NCI-H187 treated with DMSO at 0.1 percent for 48 hours (cell line): ENCODE measurements at regions not wholly inside any gene's neighbourhood (a gene's known extent, or its start where the extent isn't known, plus 50 kb on each side); places are given as distances from the start of the nearest gene placed in this dataset.
"Not testable (repeated sequence)": the region's sequence is repeated elsewhere in the genome, so short reads cannot be mapped to it uniquely, and the experiment has no call there.

Source experiments
- DNase-seq: peaks from one replicate; lab custom pipeline; 2025; lab: John Stamatoyannopoulos, UW

DNA sequence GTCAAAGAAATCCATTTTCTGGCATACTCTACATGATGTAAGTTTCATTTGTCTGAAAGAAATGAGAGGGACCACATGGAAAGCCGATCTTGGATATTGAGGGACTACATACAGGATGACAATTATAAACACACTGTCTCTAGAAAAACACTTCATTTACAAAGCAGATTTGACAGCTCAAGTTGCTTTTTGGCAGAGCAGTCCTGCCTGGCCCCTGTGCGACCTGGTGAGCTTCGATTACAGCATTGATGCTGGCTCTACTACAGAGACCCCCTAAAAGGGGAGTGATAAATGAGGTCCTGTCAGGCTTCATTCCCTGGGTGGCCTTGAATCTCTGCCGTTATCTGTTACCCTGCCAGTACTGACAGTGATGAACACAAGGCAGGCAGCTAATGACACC lies 215.2 kb upstream of the NOCT start:
- no peak for DNase-seq

DNA sequence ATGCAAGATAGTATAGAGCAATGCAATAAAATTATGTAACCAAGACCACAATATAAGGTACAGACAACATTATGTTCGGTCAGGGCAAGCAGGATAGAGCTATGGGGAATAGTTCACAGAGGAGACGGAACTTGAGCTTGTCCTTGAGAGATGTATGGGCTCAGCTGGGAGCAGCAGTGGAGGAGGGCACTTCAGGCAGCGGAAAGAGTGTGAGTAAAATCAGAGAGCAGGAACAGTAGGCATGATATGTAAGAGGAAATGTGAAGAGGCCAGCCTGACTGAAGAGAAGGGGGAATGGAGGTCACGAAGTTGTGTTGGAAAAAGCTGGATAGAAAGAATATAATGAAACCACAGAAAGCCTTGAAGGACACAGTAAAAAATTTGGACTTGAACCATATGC lies 217.2 kb upstream of the NOCT start:
- no peak for DNase-seq

DNA sequence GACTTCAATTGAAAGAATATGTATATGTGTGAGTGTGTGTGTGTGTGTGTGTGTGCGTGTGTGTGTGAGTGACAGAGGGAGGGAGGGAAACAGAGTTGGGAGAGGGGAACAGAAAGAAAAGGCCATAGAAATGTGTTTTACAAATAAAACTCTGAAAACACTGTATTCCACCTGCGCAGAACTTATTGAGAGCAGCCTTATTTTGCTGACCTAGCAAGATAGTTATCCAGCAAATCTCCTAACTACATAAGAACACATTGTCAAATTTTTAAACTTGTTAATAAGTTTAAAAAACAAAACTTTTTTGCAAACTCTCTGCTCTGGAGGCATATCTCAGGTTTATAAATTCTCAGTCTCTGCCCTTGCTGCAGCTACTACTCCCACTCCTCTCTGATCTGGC lies 217.9 kb upstream of the NOCT start:
- no peak for DNase-seq

DNA sequence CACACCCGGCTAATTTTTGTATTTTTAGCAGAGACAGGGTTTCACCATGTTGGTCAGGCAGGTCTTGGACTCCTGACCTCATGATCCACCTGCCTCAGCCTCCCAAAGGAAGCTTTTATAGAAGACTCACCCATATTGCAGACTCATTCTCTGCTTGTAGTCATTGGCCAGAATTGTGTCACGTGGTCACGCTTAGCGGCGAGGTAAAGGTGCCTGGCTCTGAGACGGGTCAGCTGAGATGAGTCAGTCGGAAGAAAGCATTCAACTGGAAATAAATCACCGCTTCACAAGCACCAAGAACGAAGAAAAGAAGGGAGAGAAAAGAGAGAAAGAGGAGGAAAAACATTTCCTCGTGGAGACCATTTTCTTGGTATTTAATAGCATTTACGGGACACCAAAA lies 218.8 kb upstream of the NOCT start:
- DNase-seq, result no peak

DNA sequence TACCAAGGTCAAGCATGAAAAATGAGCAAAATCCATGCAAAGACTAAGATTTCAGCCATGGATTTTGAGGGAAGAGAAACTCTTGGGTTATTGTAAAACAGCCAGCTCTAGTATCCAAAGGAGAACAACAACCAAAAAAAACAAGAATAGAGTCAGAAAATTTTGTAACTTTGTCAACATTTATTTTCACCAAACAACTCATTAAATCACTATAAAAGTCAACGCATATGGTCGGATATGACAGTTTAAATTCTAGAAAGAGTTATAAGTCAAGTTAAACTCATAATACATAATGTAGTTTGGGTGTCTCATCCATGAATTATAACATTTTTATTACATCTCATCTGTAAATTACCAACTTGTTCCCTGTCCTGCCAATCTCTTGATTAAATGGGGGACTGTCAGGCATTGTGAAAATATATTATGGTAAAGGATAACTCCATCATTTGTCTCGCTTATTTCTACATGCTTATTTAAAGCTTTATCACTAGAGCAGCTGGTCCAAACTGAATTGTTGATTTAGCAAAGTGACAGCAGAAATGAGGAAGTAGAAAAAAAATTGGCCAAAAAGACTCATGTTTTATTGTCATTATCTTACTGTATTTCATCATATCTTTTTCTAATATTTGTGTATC lies 224.8 kb upstream of the NOCT start:
- DNase-seq, result no peak

DNA sequence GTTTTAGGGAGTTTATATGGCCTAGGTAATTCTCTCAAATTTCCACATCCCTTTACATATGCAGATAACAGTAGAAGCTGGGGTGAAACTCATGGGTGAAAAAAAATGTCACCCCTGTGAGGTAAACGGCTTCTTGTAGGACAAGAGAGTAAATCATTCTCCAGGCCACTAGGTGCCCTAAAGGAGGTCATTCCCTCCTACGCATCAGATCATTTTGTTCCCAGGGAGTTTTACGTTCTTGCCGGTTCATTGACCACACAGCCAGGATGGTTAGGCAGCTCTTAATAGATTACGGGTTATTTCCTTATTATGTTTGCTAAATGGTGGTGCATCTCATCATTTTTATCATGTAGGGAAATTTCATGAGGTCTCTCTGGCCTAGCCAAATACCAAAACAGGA lies 225.8 kb upstream of the NOCT start:
- DNase-seq, result no peak

DNA sequence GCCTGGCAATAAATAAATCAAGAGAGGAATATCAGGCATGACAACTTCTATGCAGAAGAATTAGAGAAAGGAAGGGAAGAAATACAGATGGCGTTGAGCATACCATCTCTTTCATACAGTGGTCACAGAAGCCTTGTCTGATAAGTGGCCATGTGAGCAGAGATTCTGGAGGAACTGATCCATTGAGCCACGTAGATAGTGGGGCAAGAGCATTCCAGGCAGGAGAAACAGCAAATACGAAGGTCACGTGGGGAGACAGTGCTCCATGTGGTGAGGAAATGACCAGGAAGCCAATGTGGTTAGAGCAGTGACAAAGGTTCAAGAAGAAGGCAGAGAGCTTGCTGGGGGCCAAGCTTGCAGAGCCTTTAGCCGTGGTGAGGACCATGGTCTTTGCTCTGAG lies 226.7 kb upstream of the NOCT start:
- DNase-seq, result no peak

DNA sequence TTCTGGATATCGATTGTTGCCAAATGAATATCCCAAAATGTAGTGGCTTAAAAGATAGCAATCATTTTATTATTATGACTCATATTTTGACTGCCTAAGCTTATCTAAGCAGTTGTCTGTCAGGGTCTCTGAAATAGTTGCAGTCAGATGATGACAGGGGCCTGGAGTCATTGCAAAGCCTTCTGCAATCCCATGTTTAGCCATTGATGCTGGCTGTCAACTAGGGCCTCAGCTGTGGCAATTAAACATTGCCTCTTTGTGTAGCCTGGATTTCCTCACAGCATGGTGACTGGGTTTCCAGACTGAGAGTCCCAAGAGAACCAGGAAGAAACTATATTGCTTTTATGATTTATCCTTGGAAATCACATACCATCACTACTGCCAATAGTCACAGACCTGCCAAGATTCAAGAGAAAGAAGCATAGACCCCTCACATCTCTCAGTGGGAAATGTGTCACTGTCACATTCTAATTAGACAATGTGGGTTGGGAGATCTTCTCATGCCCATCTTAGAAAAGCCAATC lies 227.3 kb upstream of the NOCT start:
- no peak for DNase-seq

DNA sequence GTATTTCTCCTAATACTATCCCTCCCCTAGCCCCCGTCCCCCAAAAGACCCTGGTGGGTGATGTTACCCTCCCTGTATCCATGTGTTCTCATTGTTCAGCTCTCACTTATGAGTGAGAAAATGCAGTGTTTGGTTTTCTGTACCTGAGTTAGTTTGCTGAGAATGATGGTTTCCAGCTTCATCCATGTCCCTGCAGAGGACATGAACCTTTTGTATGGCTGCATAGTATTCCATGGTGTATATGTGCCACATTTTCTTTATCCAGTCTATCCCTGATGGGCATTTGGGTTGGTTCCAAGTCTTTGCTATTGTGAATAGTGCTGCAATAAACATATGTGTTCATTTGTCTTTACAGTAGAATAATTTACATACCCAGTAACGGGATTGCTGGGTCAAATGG lies 235.8 kb upstream of the NOCT start:
- DNase-seq, result not testable (repeated sequence)

DNA sequence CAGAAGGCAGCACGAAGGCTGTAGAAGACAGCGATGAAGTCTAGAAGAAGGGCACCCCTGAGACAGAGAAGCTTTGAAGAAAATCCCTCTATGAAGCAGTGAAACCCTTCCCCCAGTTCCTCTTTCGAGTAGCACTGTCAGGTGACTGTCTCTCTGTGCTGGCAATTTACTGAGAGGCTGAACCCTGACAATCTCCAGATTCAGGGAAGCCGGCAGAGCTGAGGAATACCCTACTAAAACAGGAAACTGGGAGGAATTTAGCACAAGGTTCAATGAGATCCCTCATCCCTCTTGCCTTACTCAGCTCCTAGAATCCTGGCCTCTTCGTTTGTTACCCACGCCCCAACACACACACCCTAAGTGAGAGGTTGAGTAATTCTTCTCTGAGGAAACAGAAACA lies 239.7 kb upstream of the NOCT start:
- no peak for DNase-seq

DNA sequence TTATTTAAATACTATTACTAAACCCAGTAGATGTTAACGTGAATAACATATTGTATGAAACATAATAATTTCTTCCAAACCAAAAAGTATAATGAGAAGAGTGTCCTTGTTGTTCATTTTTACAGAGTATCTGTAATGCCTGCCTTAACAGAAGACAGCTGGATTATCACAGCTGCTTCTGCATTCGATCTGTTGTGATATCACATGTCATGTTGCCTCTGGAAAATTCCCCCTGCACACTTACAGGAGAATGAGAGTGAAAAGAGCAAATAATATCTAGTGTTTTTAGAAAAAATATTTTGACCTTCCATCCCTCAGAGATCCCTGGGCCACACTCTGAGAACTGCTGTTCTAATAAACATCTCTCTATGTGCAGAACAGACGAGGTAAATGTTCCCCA lies 240.1 kb upstream of the NOCT start:
- no peak for DNase-seq

DNA sequence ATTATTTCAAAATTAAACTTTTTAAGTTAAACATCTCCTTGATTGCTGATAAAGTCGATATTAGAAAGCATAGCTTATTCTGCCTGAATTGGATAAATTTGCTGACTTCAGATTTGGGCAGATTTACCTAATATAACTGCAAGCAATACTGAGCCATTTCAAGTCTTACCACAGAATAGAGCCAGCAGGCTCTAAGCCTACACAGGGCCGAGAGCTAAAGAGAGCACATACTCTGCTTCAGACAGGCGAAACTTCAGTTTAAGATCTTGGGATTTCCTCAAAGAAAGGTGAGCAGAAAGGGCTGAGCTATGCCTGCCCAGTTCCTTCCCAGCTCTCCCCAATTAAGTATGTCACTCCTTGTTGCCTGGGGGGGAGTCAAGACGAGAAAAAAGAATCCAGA lies 240.6 kb upstream of the NOCT start:
- DNase-seq, result no peak

DNA sequence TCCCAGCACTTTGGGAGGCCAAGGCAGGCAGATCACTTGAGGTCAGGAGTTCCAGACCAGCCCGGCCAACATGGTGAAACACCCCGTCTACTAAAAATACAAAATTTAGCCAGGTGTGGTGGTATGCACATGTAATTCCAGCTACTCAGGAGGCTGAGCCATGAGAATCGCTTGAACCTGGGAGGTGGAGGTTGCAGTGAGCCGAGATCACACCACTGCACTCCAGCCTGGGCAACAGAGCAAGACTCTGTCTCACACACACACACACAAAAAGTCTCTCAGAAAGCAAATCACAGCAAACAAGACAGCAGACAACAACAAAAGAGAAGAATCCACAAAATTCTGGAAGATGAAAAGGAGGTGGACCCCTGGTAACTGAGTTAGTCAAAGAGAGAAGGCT lies 241.5 kb upstream of the NOCT start:
- not testable (repeated sequence) for DNase-seq

DNA sequence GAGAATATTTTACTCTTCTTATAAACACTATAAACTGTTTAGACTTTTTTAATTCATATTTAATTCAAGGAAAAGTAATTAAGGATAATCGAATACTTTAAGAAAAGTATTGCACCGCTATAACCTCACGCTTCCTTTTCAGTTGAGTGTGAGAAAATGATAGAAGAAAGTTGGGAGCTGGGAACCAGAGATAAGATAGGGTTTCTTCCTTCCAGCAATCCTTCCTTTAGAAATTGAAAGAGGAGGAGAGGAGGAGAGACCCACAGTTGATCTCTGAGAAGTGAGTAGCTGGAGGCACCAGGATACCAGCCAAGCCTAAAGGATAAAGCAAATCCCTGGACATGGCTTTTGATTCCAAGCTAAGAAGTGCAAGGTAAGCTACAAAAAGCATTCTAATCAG lies 242.3 kb upstream of the NOCT start:
- DNase-seq, result no peak

DNA sequence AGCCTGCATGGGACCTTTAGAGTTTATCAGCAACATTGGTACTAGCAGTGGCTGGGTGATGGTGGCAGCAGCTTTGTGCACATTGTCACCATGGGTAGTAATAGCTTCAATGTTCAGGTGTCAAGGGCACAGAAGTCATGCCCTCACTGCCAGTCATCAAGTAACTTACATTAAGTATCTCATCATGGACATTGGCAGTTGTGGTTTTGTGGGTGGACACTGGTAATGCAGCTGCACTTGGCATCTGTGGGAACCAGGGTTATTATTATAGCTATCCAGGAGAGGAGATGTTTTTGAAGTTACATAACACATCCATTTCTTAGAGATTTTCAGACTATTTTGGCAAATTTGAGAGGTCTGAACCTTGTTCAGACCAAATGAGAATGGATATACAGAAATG lies 243.2 kb upstream of the NOCT start:
- DNase-seq, result no peak

DNA sequence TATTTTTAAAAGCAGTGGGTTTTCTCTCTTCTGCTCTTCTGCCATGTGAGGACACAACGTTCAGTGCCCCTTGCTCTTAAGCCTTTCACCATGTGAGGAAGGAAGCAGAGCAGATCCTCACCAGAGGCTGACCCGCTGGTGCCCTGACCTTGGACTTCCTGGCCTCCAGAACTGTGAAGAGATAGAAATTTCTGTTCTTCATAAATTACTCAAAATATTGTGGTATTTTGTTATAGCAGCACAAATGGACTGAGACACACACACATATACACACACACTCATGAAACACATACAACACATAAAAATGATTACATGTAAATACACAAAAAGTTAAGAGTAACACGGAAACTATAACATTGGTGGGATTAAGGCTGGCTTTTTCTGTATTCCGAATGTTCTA lies 244.8 kb upstream of the NOCT start:
- no peak for DNase-seq

DNA sequence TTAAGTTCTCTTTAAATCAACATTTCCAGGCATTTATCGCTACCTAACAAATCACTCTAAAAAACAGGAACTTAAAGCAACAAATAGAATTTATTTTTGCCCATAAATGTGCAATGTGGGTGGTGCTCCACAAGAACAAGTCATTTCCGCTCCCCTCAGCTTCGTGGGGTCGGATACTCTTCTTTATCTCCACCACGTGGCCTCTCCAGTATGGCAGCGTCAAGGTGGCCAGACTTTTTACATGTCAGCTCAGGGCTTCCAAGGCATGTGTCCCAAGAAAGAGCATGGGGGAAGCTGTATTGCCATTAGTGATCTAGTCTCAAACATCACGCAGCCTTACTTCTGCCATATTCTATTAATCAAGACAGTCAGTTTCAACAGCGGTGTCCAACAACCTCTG lies 249.2 kb upstream of the NOCT start:
- DNase-seq, result no peak

DNA sequence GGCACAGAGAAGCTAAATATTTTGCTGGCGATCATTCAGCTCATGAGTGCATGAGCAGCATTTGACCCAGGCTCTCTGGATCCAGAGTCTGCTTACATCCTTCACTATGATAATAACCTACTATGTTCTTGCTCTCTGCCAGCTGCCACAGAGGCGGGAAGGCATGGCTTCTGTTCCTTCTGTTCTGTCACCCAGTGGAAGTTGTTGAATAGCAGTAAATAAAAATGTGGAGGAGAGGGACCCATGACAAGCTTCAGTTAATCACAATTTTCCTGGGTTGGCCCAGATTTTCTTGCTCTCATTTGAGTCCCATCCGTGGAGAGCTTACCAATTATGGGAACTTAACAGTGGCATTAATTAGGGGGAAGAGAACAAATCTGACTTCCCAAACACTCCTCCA lies 250.1 kb upstream of the NOCT start:
- no peak for DNase-seq

DNA sequence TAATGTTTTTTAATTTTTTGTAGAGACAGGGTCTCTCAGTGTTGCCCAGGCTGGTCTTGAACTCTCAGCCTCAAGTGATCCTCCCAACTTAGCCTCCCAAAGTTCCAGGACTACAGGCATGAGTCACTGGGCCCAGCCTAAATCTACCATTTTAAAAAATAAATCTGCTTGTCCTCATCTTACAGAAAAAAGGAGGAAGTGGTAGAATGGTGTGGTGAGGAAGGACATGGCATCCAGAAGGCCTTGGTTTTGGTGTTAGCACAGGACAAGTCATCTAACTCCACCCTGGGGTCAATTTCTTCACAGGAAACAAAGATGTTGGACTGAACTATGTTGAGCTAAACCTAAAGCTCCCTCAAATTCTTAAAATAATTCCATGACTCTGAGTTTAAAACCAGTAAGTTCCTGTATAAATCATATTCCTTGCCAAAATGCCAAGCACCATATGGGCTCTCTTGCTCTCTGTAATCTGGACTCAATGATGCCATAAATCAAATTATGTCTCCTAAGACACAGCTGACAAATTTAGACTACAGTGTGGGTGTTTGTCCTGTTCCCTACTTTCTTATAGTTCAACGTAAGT lies 253.9 kb upstream of the NOCT start:
- no peak for DNase-seq

DNA sequence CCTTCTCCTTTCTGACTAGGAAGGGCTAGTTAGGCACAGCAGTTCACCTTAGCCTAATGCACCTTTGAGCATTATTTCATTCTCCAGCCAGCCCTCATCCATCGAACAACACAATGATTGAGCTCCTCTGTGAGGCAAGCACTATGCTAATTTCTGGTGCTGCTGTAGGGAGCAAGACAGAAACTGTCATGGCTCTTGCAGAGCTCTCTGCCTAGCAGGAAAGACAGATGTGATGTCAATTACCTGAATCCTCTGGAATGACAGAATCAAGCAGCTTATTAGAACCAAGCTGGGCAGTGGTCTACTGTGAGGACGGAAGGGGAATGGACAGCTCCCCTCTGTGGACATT lies 256.1 kb upstream of the NOCT start:
- DNase-seq, result no peak

DNA sequence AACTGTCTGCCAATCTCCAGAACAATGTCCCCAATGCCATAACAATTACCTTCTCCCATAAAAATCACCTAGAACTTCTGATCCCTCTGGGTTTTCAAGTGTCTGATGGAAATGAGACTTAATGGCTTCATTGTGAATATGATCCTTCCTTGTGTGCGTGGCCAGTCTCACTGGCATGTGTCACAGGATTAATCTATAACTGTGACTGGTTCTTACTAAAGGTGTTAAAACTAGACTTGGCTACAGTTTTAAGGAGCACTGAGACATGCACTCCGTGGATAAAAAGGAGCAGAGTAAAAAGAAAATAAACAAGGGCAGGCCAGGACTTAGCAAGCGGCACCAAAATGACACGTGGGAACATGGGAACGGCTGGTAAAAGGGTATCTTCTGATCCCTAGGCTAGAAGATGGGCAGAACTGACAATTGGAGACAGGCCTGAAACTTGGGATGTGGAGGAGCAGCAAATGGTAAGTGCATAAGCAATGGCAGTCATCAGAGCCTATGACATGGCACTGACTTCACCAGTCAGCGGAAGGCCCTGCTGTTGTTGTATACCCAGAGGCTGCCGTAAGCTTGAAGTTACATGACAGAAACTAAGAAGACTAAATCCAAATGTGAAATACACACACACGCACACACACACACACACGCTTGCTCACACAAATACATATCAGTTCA lies 256.6 kb upstream of the NOCT start:
- DNase-seq, result no peak

DNA sequence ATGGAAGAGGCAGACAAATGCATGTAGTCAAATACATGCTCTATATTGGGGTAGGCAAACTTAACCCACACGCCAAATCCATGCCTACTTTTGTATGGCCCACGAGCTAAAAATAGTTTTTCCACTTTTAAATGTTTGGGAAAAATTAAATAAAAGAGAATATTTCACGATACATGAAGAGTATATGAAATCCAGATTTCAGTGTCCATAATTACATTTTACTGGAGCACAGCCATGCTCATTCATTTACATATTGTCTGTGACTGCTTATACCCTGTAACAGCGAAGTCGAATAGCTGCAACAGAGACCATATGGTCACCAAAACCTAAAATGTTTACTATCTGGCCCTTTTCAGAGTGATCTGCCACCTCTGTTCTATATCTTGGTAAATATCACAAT lies 257.4 kb upstream of the NOCT start:
- DNase-seq, result no peak

DNA sequence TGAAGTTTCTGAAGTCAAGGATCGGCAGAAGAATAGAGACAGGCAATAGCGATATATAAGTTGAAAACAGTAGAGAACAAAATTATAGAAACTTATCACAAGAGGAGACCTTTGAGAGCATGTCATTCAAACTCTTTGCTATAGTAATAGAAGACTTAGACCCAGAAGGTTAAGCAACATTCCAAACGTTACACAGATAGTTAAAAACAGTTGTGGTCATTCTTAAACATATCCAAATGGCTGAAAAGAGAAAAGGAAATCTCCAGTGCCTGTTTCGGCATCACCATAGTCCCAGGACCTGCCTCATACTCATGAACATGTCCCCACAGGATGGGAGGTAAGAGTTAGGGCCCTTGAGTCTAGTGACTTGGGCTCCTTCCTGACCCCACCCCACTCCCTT lies 258.1 kb upstream of the NOCT start:
- DNase-seq, result no peak

DNA sequence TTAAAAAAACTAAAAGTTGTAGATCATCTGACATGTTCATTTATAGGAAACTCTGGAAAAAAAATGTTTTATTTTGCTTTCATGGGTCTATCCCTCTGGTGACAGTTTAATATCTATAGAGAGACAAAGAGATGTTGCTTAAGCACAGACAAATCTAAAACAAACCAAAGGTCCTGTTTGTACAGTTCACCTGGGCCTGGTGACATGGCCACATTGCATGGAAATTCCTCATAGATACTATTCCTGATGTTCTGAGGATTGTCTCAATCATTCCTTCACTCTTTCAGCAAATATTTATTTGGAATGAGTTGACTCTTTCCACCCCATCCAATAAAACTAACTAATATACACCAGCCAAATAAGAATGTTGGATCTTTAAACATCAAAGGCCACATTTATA lies 259.1 kb upstream of the NOCT start:
- no peak for DNase-seq
